Panc1 (cell line): ENCODE measurements at regions not wholly inside any gene's neighbourhood (a gene's known extent, or its start where the extent isn't known, plus 50 kb on each side); places are given as distances from the start of the nearest gene placed in this dataset.

Experiments used
- ATAC-seq: fragments of 200-7000 bp; cut with Tn5 transposase; 2 replicates; pipeline ENCODE4 v1.9.1; 2020; ENCODE audit warnings: mild to moderate bottlenecking, moderate library complexity
- BruUV-seq: library from RNA; stranded (reverse); fragments of 400-500 nt; replicated peaks from 2 replicates; lab custom pipeline; 2021; lab: Mats Ljungman, UMichigan
- CTCF ChIA-PET: fragments of 300-600 bp; sonication (Branson Sonifier 250); formaldehyde crosslinking; loops from one replicate; lab custom pipeline; 2022; ENCODE audit warnings: antibody characterized with exemption; lab: Charles Lee
- POLR2A ChIA-PET: fragments of 300-600 bp; sonication (Branson Sonifier 250); formaldehyde crosslinking; loops from one replicate; lab custom pipeline; 2022; ENCODE audit warnings: antibody characterized with exemption; lab: Charles Lee
- DNase-seq: peaks from one replicate; pipeline ENCODE4 v3.0.0-alpha.2; 2010; ENCODE audit warnings: low read depth, low spot score
- H3K27ac ChIP-seq: 2 replicates; pipeline ENCODE4 v1.5.1; 2011; ENCODE audit warnings: mild to moderate bottlenecking, low read length, inconsistent platforms
- H3K27me3 ChIP-seq: fragments of 200-500 bp; sonication (Bioruptor generic); 2 replicates; pipeline ENCODE4 v1.6.0; 2014; ENCODE audit warnings: low read length, inconsistent platforms; ENCODE audit not compliant: control insufficient read depth, insufficient read depth
- H3K36me3 ChIP-seq: fragments of 200-500 bp; sonication (Bioruptor generic); 2 replicates; pipeline ENCODE4 v1.5.1; 2014; ENCODE audit warnings: inconsistent platforms, mild to moderate bottlenecking, low read length, moderate library complexity; ENCODE audit not compliant: control insufficient read depth, insufficient read depth
- H3K4me1 ChIP-seq: 2 replicates; pipeline ENCODE4 v1.5.1; 2011; ENCODE audit warnings: inconsistent platforms, mild to moderate bottlenecking, low read length, moderate library complexity; ENCODE audit not compliant: control insufficient read depth, insufficient read depth
- H3K4me3 ChIP-seq, 2 experiments: 2 replicates each; pipeline ENCODE4 v1.5.1; 2011 to 2012; ENCODE audit warnings: low read depth in 2 of 2, low read length in 2 of 2, mild to moderate bottlenecking in 2 of 2, inconsistent platforms in 1 of 2, moderate library complexity in 1 of 2
- H3K9me3 ChIP-seq: fragments of 200-500 bp; sonication (Bioruptor generic); 2 replicates; pipeline ENCODE4 v1.5.1; 2014; ENCODE audit warnings: low read depth, mild to moderate bottlenecking, inconsistent platforms, low read length, moderate library complexity; ENCODE audit not compliant: control insufficient read depth, insufficient read depth
- POLR2AphosphoS5 ChIP-seq: IDR thresholded peaks from 2 replicates; pipeline ENCODE4 v1.6.1; 2012; ENCODE audit warnings: mild to moderate bottlenecking, low read depth, low read length, moderate library complexity
- SIN3A ChIP-seq: IDR thresholded peaks from 2 replicates; pipeline ENCODE4 v1.6.1; 2012; ENCODE audit warnings: low read depth, mild to moderate bottlenecking, low read length, moderate library complexity, borderline replicate concordance; ENCODE audit not compliant: insufficient read depth
- TCF7L2 ChIP-seq: IDR thresholded peaks from 2 replicates; pipeline ENCODE4 v1.6.1; 2011; ENCODE audit warnings: mild to moderate bottlenecking, low read depth, low read length, inconsistent platforms
- in situ Hi-C: cut with HindIII; loops from 2 replicates; pipeline ENCODE4 v1.10.0; 2016; ENCODE audit warnings: low sequenced_read_pairs, low pct_unique_long_range_greater_than_20kb
- intact Hi-C: fragments of 100-400 bp; cut with micrococcal nuclease; formaldehyde crosslinking; loops from one replicate; pipeline ENCODE4 v1.10.0; 2022; ENCODE audit not compliant: unreplicated experiment
- TF ChIP-seq, protein P1 (sequence below), 2 experiments: IDR thresholded peaks; 2 replicates each; pipeline ENCODE4 v1.6.1; 2011 to 2012; ENCODE audit warnings: low read depth in 2 of 2, control low read depth in 1 of 2, low read length in 1 of 2, mild to moderate bottlenecking in 1 of 2, moderate library complexity in 1 of 2; ENCODE audit not compliant: insufficient read depth in 1 of 2
- TF ChIP-seq, protein P2 (sequence below): fragments of 450-650 bp; IDR thresholded peaks from 2 replicates; pipeline ENCODE4 v1.5.1; 2017; ENCODE audit warnings: mild to moderate bottlenecking

DNA sequence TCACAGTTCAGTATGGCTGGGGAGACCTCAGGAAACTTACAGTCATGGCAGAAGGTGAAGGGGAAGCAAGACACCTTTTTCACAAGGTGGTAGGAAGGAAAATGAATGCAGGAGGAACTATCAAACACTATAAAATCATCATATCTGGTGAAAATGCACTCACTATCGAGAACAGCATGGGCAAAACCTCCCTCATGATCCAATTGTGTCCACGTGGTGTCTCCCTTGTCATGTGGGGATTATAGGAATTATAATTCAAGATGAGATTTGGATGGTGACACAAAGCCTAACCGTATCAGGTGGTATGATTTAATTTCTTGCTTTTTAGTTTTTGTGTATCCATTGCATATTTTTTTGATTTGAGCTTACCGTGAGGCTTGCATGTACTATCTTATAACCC is 133.2 kb upstream of the SYNCRIP start:
- ATAC-seq (no peak), DNase-seq (no peak)
- in situ Hi-C loops (no loop called here), intact Hi-C loops (no loop called here)
- Histone ChIP-seq H3K9me3 (no peaks in the 10 kb centered on the region), H3K27ac (no peak overlapping the region), H3K4me3 (no peak overlapping the region), H3K27me3 (no peaks in the 10 kb centered on the region), H3K36me3 (no peaks in the 10 kb centered on the region), H3K4me1 (no peaks in the 10 kb centered on the region)
- no peak for TF ChIP-seq SIN3A
- TF ChIP-seq TCF7L2, result no peak
- TF ChIP-seq, protein P1, sequence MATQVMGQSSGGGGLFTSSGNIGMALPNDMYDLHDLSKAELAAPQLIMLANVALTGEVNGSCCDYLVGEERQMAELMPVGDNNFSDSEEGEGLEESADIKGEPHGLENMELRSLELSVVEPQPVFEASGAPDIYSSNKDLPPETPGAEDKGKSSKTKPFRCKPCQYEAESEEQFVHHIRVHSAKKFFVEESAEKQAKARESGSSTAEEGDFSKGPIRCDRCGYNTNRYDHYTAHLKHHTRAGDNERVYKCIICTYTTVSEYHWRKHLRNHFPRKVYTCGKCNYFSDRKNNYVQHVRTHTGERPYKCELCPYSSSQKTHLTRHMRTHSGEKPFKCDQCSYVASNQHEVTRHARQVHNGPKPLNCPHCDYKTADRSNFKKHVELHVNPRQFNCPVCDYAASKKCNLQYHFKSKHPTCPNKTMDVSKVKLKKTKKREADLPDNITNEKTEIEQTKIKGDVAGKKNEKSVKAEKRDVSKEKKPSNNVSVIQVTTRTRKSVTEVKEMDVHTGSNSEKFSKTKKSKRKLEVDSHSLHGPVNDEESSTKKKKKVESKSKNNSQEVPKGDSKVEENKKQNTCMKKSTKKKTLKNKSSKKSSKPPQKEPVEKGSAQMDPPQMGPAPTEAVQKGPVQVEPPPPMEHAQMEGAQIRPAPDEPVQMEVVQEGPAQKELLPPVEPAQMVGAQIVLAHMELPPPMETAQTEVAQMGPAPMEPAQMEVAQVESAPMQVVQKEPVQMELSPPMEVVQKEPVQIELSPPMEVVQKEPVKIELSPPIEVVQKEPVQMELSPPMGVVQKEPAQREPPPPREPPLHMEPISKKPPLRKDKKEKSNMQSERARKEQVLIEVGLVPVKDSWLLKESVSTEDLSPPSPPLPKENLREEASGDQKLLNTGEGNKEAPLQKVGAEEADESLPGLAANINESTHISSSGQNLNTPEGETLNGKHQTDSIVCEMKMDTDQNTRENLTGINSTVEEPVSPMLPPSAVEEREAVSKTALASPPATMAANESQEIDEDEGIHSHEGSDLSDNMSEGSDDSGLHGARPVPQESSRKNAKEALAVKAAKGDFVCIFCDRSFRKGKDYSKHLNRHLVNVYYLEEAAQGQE (IDR thresholded peaks at IDR 0.05; ENCODE audit: insufficient read depth in 1 of 2, low read depth in 2 of 2, low read length in 1 of 2), result no peak
- no peak for TF ChIP-seq POLR2AphosphoS5
- TF ChIP-seq, protein P2, sequence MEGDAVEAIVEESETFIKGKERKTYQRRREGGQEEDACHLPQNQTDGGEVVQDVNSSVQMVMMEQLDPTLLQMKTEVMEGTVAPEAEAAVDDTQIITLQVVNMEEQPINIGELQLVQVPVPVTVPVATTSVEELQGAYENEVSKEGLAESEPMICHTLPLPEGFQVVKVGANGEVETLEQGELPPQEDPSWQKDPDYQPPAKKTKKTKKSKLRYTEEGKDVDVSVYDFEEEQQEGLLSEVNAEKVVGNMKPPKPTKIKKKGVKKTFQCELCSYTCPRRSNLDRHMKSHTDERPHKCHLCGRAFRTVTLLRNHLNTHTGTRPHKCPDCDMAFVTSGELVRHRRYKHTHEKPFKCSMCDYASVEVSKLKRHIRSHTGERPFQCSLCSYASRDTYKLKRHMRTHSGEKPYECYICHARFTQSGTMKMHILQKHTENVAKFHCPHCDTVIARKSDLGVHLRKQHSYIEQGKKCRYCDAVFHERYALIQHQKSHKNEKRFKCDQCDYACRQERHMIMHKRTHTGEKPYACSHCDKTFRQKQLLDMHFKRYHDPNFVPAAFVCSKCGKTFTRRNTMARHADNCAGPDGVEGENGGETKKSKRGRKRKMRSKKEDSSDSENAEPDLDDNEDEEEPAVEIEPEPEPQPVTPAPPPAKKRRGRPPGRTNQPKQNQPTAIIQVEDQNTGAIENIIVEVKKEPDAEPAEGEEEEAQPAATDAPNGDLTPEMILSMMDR, result peak; percentile 33; the same call in 1 of the 2 replicates
- no TSS peak for BruUV-seq
- POLR2A ChIA-PET, result no interaction called here
- CTCF ChIA-PET, result no interaction called here

- POLR2A ChIA-PET, result no interaction called here
These were observed 130.0 kb upstream of the SYNCRIP start for GRCh38 chr6:85772641-85773040.

More at GRCh38 chr6:85772641-85773040, 130.0 kb upstream of the SYNCRIP start:
- CTCF ChIA-PET, result no interaction called here
- no TSS peak for BruUV-seq
- H3K4me1 ChIP-seq, result no peaks in the 10 kb centered on the region
- no peaks in the 10 kb centered on the region for H3K27me3 ChIP-seq
- H3K4me3 ChIP-seq, result no peak overlapping the region
- intact Hi-C loops, result no loop called here
- no peaks in the 10 kb centered on the region for H3K36me3 ChIP-seq
- no peak for DNase-seq
- TF ChIP-seq, protein P1 (IDR thresholded peaks at IDR 0.05; ENCODE audit: insufficient read depth in 1 of 2, low read depth in 2 of 2, low read length in 1 of 2), result no peak
- TF ChIP-seq POLR2AphosphoS5 (no peak), TCF7L2 (no peak), SIN3A (no peak)
- TF ChIP-seq, protein P2, result no peak
- no peak overlapping the region for H3K27ac ChIP-seq
- H3K9me3 ChIP-seq, result no peaks in the 10 kb centered on the region
- in situ Hi-C loops, result no loop called here
- peak; percentile 38; the same call in 1 of the 2 replicates for ATAC-seq
